ENCODE measurements at regions not wholly inside any gene's neighbourhood (a gene's known extent, or its start where the extent isn't known, plus 50 kb on each side); places are given as distances from the start of the nearest gene placed in this dataset.

DNA sequence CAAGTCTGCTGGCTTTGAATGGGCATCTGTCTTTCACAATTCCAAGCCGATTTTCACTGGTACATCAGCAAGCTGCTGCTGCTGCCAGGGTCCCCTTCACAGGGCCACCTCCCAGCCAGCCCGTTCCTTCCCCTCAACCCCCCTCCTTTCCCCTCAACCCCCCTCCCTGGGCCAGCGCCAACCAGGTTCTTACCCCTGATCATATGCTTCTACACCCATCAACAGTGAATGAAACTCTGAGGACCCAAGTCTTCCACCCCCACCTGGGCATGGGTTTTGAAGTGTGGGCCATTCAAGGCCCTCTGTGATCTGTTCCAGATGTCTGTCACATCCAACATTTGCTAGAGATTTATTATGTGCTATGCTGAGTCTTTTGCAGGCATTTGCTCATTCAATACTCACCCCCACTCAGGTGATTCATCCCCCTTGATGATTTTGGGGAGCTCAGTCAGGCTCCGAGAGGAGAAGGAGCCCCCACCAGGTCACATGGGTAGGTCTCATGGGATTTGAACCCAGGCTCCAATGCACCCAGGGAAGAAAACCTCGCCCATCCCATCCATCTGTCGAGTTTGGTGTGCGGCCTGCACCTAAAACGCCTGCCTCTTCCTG, 52.7 kb upstream of the FOXK1 start:
- DNase-seq (ENCODE audit: insufficient read length, low spot score) (no peak), FAIRE-seq (no peak)
- no peak for TF ChIP-seq POLR2A (IDR thresholded peaks at IDR 0.05; ENCODE audit: low read depth, low read length)

DNA sequence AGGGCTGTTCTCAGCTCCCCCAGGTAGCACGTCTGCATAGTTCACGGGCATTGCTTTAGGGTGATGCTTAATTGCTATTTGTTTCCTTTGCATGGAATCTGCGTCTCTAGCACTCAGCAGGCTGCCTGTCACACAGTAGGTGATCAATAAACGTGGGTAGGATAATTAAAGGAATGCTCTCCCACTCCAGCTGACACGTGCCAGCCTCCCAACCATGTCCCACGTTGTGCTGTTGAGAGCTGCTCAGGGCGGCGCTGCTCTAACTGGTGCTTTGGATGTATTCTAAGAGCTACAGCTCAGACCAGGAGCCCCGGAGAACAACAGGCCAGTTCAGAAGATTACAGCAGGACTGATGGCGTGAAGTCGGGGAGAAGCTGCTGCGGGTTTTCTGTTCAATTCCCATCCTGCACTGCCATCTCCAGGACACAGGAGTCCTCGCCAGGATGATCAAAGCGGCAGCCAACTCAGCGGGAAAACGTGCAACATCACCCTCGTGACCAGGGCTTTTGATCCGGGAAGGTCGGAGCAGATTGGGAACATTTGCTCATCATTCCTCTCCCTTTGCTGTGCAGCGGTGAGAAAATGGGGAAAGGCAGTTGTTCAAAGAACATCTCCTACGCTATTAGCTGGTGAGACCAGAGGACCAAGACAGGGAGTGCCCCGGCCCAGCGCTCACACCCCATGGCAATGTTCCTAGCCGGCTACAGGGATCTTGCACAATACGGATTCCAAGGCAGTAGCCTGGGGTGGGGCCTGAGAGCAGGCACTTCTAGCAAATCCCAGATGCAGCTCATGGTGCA, 50.5 kb upstream of the FOXK1 start:
- FAIRE-seq (peak; percentile 57), DNase-seq (ENCODE audit: insufficient read length, low spot score) (peak; percentile 96)
- TF ChIP-seq POLR2A (IDR thresholded peaks at IDR 0.05; ENCODE audit: low read depth, low read length), result no peak
